ENCODE measurements at regions not wholly inside any gene's neighbourhood (a gene's known extent, or its start where the extent isn't known, plus 50 kb on each side); places are given as distances from the start of the nearest gene placed in this dataset.
A peak's percentile ranks its signal among the peaks of the same experiment; 100 is the strongest.

GRCh38 chr1:59142311-59143132 is 154.4 kb upstream of the FGGY start:
- DNase-seq (ENCODE audit: low read depth) = no peak

DNA sequence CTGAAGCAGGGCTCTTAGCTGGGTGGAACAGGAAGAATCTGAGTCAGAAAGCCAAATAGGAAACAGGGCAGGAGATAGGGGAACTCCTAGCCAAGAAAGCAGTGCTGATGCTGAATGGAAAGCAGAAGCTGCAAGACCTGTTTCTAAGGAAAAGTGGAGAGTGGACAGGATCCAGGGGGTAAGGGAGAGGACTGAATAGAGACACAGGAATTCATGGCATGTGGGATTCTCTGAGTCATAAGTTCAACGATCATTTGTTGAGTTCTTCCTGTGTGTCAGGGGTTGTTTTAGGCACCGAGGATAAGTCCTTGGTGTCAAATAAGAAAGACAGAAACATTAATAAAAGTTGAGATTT is 153.8 kb upstream of the FGGY start:
- DNase-seq (ENCODE audit: low read depth) = peak; percentile 72

DNA sequence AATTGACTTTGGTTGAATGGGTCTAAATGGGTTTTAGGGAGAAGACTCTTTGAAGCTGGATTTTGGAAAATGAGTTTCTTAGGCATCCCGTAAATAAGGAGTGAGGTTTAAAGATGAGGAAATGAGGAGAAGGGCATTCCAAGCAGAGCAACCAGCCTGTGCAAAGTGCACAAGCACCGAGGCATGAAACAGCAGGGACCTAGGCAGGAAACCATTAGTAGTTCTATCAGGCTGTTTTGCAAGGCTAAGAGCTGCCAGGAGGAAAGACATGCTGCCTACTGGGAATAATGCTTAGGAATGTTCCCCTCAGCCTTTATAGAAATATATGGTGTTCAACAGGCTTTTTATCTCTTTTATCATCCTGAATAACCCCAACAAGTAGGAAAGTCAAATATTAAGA is 153.1 kb upstream of the FGGY start:
- DNase-seq (ENCODE audit: low read depth) = no peak

- DNase-seq (ENCODE audit: low read depth) = no peak
These were observed 151.9 kb upstream of the FGGY start for GRCh38 chr1:59144959-59145358.

DNA sequence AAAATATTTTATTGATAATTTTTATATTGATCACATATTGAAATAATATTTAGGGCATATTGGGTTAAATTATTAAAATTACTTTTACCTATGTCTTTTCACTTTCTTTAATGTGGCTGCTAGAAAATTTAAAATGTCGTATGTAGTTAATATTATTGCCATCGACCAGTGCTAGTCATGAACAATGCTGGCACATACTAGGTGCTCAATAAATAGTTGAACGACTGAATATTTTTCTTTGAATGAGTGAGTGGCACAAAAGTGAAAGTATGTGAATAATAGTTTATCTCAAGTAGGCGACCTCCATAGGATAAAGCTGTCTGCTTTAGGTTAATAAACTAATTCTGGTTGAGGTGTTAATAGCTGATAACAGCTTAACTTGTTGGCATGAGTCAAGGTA is 150.8 kb upstream of the FGGY start:
- DNase-seq (ENCODE audit: low read depth) = no peak

DNA sequence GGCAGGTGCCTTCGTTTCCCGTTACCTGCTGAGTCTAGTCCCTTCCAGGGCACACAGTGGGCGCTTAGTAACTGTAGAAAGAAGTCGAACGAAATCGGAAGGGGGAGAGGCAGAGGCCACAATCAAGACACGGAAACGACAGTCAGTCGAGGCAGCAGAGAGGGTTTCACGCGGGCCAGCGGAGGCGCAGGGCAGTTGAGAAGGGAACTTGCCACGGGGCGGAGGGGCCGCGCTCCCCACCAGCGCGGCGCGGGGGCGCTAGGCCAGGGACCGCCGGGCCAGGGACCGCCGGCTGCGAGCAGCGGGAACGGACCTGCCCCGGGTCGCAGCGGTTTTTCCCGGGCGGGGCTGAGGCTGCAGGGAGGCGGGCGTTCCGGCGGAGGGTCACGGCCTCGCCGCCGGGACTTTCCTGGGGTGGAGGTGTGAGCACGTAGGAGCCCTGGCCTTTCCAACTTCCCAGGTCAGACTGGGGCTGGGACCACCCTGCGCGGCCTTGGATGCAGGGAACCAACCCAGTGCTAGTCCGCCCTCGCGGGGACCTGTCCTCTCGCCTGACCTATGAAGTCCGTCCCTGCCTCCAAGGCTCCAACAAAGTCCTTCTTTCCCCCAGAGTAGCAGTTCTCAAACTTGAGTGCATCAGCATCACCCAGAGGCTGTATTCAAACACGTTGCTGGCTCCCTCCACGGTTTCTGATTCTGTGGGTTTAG is 150.1 kb upstream of the FGGY start:
- DNase-seq (ENCODE audit: low read depth) = peak; percentile 66

DNA sequence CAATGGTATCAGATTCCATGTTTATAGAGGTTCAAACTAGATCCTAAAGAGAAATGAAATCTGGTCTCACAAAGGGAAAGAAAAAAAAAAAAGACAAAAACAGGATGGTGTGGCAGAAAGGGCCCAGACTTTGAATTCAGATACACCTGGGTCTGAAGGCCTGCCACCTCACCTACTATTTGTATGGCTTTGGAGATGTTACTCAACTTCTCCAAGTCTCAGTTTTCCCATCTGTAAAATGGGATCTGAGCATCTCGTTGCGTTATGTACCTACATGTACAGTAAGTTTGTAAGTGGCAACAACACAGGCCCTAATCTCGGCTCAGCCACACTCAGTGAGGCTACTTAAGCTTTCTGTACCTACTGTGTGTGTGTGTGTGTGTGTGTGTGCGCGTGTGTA is 147.5 kb upstream of the FGGY start:
- DNase-seq (ENCODE audit: low read depth) = no peak

GRCh38 chr1:59150577-59151386 is 146.1 kb upstream of the FGGY start:
- DNase-seq (ENCODE audit: low read depth) = peak; percentile 98

- no peak for DNase-seq (ENCODE audit: low read depth)
These were observed 145.5 kb upstream of the FGGY start for GRCh38 chr1:59151387-59151761.

GRCh38 chr1:59151860-59152259 is 145.0 kb upstream of the FGGY start:
- DNase-seq (ENCODE audit: low read depth) = no peak

DNA sequence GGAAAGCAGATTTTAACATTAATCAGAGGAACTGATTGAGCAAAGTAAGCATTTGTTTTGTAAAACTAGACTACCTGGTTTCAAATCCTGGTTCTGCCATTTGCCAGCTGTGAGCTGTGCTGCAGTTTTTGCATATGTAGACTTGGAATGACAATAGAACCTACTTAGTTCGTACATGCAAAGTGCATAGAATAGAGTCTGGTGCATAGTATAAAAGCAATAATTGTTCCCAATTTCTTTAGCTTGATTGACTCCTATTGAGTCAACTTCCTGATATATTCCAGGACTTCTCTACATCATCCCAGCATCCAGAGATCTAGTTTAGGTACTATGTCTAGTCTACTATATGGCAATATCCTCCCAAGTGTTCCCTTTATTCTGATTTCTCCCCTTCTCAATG is 144.4 kb upstream of the FGGY start:
- DNase-seq (ENCODE audit: low read depth) = no peak

DNA sequence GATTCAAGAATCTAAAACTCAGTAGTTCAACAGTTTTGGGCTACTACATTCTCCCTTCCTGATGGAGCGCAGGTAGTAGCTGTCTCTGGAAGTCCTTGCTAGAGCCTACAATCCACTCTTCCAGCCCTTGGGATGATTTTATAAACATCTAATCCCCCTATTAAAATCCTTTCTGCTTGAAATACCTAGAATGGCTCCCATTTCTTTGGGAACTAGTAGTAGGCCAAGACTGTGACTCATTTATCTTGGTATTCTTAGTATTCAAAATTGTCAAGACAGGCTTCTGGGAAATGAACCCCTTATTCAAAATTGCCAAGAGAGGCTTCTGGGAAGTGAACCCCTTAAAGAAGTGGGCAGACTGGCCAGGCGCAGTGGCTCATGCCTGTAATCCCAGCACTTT is 142.5 kb upstream of the FGGY start:
- no peak for DNase-seq (ENCODE audit: low read depth)

- DNase-seq (ENCODE audit: low read depth) = no peak
These were observed 141.5 kb upstream of the FGGY start for GRCh38 chr1:59155351-59155750.

DNA sequence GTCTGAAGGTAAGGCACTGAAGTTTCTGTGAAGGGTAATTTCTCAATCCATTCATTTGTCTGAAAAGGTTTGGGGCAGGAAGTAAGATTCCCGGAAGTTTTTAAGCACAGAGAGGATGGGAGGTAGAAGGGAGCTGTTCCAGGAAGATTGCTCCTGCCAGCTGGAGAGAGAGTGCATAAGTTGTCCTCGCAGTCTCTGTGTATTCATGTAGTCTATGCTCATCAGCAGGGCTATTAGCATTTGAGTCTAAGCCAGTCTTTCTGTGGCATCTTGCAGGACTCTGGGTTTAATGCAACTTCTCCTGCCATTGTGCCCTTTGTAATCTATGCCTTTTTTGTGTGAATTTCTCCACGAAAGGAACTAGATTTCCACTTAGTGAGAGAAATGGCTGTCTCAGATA is 140.8 kb upstream of the FGGY start:
- no peak for DNase-seq (ENCODE audit: low read depth)

DNA sequence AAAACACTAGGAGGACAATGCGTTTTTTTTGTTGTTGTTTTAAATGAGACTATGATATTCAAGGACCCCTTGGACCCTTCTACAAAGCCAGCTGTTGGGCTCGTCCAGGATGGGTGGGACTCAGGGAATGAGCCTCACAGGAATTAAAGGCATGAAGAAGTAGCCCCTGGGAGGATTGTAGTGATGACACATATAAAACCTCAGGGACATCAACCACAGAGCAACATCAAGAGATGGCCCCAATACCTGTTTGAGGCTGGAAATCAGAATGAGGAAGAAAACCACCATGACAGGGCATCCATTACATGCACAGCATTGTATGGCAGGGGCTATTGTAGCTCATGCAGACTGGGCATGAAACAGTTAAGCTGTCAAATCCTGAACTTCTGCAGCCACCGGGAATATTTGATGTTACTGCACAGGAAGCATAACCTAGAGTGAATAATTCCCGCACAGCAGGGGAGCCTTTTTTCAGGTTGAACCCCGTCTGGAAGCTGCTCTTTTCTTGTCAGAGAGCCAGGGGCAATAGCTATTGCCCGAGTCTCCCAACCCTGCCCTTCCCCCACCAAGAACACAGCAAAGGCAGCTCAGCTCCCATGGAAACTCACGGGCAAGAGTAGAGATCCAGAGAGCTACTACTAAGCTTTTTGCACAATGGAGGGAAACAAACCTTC is 140.2 kb upstream of the FGGY start:
- DNase-seq (ENCODE audit: low read depth) = peak; percentile 40

DNA sequence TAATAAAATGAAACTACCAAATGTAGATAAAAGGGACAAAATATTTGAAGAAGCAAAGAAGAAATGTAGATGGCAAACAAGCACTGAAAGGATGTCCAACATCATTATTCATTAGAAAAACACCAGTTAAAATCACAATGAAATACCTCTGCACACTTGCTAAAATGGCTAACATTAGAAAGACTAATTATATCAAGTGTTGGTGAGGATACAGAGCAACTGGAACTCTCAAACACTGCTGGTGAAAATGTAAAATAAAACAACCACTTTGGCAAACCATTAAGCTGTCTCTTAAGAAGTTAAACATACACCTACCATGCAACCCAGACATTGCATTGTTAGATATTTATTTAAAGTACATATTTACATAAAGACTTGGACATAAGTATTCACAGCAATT is 138.6 kb upstream of the FGGY start:
- no peak for DNase-seq (ENCODE audit: low read depth)

- DNase-seq (ENCODE audit: low read depth) = no peak
These were observed 137.2 kb upstream of the FGGY start for GRCh38 chr1:59159557-59160203.

DNA sequence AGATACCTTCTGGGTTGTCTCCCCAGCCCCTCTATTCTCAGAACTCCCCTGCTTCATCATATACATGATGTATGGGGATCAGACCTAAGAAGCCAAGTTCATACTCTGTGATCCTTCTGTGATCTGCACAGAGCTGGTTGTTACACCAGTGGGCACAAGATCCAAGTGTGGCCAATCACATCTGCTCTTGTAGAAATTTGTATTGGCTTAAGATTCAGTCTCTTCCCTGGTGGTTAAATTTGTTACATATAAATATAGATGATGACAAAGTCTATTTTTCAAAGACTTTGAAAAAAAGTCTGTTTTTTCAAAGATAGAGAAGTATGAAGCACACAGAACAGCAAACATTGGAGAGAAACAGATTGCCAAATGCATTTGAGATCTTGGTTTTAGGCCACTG is 135.8 kb upstream of the FGGY start:
- no peak for DNase-seq (ENCODE audit: low read depth)

DNA sequence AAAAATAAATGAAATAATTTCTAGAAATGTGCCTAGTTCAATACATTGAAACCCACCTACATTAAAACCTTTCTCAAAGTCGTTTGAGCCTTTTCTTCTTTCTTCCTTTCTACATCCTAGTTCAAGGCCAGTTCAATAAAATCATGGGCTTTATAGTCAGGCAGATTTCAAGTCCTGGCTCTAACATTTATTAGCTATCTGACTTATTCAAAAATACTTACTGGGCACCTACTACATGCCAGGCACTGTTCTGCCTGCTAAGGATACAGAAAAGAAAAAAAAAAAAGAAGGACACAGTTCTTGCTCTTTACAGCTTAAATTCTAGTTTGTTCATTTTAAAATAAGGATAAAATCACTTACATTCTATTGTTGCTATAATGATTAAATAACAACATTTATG is 134.2 kb upstream of the FGGY start:
- no peak for DNase-seq (ENCODE audit: low read depth)

- peak; percentile 98 for DNase-seq (ENCODE audit: low read depth)
These were observed 133.4 kb upstream of the FGGY start for GRCh38 chr1:59163268-59164092.

Data from myocyte (in vitro differentiated cells).